GM19438 (cell line): ENCODE measurements at regions not wholly inside any gene's neighbourhood (a gene's known extent, or its start where the extent isn't known, plus 50 kb on each side); places are given as distances from the start of the nearest gene placed in this dataset.
"Not testable (repeated sequence)": the region's sequence is repeated elsewhere in the genome, so short reads cannot be mapped to it uniquely, and the experiment has no call there.

Source experiments
- ATAC-seq: cut with Tn5 transposase; IDR thresholded peaks from one replicate; pipeline ENCODE4 v1.9.1; 2021; ENCODE audit warnings: low read depth; ENCODE audit not compliant: unreplicated experiment

DNA sequence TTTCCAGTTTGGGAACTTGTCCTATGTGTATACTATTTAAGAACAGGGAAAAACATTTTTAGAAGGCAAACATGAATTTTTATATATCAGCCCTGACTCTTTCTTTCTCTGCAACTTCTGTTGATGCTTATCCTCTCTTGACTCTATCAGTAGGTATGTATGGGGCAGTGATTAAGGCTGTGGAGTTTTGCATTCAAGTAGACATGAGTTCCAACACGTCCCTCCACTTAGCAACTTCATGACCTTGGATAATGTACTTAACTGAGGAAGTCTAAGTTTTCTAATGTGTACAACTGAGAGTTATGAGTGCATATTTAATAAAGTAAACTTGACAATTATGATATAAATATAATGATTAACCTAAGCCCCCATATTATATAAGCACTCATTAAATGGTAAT lies 414.6 kb downstream of the TDRD3 start:
- ATAC-seq, result no peak

DNA sequence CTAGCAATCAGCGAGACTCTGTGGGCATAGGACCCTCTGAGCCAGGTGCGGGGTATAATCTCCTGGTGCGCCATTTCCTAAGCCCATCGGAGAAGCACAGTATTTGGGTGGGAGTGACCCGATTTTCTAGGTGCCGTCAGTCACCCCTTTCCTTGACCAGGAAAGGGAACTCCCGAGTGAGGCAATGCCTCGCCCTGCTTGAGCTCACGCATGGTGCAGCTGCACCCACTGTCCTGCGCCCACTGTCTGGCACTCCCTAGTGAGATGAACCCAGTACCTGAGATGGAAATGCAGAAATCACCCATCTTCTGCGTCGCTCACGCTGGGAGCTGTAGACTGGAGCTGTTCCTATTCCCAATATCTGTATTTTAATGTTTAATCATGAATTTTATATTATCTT lies 408.6 kb downstream of the TDRD3 start:
- ATAC-seq, result not testable (repeated sequence)

DNA sequence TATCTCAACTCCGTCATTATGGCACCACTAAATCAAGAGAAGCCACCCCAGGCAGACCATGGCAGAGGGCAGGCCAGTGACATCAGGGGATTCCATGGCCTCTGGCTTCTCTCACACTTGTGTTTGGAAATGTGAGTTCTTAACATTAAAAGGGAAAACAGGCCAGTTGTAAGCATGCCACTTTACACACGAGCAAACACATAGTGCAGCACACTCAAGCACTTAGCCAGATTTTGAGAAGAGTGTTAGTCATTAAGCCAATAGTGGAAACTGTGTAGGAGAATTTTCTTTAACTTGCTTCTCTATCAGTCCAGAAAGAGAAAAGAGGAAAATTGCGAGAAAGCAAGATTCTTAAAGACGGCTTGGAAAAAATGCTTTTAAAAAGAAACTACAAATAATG lies 401.5 kb downstream of the TDRD3 start:
- ATAC-seq, result no peak

DNA sequence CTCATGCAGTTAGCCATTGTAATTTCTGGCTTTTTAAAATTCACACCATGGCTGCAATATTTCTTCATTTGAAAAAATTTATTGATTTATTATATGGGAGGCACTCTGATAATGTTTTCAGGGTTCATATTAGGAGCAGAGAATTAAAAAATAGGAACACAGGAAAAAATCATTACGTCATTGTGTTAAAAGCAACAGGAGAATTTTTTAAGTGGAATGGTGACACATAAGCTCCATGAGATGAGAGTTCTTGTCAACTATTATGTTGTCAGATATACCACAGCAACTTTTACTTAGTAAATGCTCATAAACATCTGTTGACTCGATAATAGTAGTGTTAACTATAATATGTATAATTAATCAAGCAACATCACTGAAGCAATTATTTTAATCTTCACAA lies 400.1 kb downstream of the TDRD3 start:
- ATAC-seq, result no peak

DNA sequence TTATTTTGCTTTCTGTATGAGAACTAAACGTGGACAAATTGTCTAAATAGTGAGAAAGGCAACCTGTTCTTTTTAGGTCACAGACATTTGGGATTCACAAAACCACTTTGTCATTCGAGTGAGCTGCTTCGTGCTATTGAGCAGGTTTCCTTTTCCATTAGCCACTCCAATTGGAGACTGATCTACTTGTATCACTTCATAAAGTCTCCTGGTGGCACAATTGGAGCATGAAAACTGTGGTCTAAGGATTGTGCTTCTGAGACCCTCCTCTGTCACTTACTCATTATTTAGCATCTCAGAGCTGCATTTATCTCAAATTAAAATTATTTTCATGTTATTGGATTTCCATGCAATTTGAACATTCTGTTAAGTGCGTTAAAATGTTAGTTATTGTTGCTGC lies 397.7 kb downstream of the TDRD3 start:
- no peak for ATAC-seq

DNA sequence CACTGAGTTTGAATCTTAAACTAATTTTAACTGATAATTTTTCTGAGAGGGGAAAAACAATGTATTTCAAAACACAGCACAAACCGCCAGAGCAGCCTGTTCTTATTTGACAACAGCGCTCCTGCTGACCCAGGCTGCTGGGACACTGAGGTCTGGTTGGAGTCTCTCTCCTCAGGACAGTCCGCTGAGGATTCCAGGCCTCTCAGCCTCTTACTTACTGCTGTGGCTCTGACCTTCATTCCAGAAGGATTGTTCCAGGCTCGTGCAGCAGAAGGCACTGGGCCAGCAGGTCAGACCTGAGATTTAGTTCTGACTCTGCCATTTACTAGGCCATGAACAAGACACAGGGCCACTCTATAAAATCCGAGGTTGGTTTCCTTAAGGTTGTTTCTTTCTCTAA lies 393.6 kb downstream of the TDRD3 start:
- no peak for ATAC-seq

DNA sequence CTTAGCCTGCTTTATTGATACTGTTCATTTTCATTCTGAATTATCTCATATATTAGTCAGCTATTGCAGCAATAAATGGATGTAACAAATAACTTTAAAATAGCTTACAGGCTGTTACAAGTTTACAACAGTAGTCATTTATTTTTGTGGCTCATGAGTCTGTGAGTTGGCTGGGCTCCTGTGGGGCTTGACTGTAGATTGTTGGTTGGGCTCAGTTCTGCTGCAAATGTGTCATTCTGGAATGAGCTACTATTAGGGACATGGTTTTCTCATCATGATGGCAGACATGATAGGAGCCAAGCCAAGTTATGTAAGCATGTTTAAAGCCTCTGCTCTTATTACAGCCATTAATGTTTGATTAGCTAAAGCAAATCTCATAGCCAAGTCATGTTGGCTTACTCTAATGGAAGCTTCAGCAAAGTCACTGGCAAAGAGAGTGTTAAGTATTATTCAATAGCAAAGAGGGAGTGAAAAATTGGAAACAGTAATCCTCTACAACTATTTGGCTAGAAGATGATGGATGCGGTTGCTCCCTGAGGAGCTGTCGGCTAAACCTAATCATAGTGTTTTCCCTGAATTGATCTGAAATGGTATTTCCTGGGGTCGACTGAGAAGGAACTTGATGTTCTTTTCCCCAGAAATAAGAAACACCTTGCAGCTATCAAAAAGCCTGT lies 391.3 kb downstream of the TDRD3 start:
- ATAC-seq, result no peak

DNA sequence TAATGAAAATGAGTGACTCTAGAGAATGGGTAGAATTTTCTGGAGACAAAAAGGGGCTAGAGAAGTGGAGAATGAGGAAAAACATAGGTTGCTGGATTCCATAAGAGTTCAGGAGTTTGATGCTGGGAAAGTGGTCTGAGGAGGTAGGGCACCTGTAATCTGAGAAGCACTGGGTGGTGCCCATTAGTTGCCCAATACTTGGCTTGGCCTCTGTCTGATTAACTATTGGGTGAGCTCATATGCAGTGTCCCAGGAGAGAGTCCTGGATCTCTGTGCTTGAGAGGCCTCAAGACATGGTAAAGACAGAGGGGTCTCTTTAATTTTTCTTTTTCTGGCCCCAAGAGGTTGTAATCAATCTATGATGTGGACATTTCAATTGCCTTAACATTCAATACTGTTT lies 390.1 kb downstream of the TDRD3 start:
- ATAC-seq, result no peak

DNA sequence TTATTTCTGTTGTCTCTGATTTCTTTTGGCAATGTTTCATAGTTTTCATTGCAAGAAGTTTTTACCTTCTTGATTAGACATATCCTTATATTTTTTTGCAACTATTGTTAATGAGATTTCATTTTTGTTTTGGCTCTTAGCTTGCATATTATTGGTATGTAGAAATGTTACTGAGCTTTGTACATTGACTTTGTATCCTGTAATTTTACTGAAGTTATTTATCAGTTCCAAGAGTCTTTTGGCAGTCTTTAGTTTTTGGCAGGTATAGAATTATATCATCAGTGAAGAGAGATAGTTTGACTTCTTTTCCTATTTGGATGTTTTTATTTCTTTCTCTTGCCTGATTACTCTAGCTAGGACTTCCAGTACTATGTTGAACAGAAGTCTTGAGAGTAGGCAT lies 375.7 kb downstream of the TDRD3 start:
- no peak for ATAC-seq

DNA sequence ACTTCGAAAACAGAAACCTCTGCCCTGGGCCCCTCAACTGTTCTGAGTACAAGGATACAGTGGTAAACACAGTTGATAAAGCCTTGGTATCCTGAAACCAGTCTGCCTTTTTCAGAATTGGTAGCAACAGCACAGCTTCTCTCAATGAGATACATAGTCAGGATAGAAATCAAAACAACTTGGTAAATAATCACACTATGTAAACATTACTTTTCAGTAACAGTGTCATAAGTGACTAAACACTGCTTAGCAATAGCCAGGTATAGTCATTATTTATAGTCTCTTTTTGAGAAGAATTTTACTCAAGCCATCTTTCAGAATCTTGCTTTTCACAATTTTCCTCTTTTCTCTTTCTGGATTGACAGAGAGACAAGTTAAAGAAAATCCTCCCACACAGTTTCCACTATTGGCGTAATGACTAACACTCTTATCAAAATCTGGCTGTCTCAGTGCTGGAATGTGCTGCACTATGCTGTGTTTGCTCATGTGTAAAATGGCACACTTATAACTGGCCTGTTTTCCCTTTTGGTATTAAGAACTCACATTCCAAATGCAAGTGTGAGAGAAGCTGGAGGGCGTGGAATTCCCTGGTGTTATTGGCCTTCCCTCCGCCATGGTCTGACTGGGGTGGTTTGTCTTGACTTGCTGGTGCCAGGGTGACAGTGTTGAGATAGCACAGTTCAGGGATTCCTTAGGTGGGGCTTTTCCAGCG lies 368.8 kb downstream of the TDRD3 start:
- no peak for ATAC-seq

DNA sequence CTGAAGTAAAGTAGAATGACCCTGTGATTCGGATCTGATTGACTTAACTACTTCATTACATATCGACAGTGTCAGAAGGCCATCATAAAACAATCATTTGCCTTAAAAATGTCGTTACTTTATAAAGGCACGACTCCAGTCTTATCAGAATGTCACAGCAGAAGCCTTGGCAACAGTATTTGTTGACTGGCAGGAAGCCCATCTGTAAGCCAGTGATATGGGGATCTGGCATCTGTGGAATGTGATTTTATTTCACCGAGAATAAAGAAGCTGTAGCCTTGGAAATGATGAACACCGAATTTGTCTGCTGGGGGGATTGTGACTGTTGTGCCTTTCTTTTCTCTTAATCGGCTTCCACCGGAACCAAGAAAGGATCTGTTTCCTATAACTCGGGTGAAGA lies 362.5 kb downstream of the TDRD3 start:
- no peak for ATAC-seq

DNA sequence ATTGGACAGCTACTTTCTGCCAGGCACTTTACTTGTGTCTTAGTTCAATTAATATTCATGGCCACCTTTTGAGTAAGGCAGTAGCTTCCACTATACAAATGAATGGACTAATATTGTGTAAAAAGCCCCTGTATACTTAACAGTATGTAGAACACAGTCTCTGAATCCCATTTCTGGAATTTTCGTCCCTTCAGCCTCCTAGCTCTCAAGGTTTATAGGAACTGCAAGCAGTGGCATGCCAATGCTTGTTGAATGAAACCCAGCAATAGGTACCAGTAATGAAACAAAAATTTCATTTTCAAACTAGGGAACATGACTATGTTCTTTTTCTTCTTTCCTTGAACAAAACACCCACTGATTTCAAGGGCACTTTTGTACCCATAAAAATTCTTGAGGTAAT lies 361.6 kb downstream of the TDRD3 start:
- no peak for ATAC-seq

DNA sequence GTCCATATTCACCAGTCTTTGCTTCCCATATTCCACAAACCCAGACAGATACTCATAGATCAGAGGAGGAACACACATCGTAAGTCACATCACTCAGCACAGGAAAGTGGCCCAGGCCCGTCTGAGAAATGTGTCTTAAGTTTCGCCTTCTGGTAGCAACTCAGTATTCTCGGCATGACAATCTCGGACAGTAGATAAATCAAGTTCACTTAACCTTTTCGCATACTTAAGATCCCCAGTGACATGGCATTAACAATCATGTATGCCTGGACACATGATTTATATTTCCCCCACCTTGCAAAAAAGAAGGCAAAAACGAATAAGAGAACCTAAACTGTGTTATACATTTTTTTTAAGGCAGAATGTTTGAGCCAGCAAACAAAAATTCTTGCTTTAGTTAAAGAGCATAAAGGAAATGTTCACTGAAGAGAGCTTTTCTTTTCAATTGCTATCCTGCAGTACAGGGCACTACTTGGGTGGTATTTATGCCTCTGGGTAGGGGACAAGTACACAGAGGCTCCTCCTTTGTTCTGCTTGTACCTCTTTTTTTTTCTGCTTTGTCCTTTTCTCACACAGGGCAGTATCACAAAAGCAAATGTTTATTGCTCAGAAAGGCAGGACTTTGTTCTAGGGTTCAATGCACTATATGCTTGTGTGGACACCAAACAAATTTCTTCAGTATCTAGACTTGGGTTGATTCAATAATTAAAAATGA lies 360.6 kb downstream of the TDRD3 start:
- no peak for ATAC-seq

DNA sequence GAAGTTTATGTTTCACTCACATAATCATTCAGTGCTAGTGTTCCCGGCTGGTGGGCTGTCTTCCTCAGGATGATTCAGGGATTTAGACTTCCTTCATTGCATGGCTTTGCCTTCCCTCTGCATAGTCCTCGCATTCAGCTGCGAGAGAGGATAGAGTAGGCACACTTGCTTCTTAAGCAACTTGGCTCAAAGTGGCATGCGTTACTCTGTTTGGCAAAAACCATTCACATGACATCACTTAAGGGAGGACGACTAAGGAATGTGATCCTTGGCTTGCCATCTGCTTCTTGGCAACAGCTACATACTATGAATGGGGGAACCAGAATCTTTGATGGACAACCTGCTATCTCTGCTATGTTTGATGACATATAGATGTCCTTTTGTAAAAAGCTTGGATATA lies 359.3 kb downstream of the TDRD3 start:
- no peak for ATAC-seq

DNA sequence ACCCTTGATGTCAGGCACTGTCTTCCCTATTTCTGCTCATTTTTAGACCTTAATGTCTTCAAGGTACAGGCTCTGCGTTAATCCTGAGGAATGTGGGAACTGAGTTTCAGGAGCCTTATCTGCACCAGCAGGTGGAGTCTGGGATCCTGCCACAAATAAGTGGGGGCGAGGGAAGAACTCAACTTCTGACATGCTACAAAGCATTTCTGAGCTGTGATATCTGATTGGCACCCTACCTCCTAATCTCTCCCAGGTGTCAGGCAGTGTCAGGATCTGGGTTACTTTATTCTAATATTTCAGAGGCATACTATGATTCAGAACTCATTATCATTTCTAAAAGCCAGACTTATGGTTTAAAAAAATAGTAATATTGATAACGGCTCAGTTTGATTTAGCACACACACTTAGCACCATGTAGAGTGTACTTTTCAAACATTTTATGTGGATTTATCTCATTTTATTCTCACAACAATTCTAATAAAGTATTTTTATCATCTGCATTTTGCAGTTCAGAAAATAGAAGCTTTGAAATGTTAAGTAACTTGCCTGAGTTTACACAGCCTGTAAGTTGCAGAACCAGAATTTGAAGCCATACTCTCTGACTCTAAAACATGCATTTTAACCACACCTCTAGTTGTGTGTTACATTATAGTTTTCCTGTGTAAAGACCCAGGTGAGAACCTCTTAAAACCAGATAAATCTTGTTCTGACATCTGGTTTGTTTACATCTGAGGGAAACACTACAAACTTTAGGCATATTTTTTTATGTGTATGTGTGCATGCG lies 358.6 kb downstream of the TDRD3 start:
- no peak for ATAC-seq

DNA sequence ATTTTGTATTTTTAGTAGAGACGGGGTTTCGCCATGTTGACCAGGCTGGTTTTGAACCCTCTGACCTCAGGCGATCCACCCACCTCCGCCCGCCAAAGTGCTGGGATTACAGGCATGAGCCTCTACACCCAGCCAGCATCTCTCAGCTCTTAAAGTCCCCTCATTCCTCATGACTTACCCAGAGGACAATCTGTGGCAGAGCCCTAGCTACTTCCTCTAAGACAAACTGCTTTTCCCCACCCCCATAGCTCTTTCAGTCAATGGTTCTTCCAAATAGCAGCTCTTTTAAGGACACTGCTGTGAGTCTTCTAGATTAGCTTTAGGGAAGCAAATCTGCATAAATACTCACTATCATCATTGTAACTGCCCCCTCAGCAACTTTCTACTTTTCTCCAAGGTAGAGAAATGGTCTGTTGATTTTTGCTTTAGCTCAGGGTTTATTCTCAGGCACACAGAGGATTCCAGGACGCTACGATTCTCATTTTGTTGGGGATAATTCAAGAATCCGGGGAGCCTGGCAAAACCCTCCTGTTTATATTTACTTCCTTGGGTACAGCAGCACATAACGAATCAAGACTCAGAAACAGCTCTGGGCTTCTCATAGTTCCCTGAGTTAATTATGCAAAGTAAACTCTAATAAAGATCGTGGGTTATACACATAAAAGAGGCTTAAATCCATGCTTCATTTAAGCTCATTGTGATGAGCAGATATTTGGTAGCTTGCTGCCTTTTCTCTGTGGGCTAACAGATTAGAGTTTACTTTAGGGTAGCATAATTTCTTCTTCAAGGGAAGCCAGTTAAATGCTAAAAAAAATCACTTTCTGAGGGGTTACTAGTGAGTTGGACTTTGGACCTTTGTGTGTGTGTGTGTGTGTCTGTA lies 357.4 kb downstream of the TDRD3 start:
- no peak for ATAC-seq

DNA sequence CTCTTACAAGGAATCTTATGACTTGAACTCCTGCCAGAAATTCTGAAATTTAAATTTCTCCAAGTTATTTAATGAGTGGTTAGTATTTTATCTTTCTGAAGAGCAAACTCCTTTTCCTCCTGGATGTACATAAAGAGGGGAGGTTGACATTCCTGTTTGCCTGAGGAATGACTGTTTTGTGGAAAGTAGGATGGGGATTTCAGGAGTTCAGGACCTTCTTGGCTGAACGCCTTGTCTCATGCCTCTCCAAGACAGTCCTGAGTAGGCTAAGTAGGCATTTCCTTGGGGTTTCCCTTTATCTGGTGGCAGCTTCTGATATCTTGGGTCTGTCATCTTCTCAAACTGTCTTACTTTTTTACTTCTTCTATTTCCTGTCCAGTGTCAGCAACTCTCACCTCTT lies 356.6 kb downstream of the TDRD3 start:
- ATAC-seq, result no peak

DNA sequence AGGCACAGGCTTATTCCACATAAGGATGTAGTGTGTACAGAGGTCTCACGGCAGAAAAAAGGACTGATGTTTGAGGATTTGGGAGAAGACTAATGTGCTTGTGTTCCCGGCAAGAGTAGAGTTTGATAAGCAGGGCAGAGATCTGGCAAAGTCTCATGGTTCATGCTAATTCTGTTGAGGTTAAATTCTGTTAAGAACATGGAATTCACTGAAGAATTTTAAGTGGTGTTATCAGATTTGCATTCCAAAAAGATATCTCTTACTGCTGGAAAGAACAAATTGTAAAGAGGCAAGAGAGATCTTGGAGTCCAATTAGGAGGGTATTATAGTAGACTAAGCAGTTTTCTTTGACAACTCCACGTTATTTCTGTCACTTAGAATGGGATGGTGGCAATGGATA lies 348.3 kb downstream of the TDRD3 start:
- no peak for ATAC-seq

DNA sequence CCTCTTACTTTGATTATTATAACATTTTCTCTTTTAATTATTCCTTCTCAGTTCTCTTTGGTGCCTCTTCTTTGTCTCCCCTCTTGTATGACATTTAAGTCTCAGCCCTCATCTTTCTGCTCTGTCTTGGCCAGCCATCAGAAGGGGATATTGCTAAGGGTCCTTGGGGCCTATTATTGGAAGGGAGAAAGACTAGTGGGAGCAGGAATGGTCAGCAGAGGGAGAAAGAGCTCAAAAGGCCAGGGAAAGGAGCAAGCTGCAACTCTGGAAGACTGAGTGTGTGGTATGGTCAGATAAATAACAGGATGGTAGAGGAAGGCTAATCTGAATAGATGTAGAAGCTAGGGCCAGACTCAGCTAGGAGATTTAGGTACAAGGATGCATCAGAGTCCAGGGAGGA lies 336.9 kb downstream of the TDRD3 start:
- no peak for ATAC-seq

DNA sequence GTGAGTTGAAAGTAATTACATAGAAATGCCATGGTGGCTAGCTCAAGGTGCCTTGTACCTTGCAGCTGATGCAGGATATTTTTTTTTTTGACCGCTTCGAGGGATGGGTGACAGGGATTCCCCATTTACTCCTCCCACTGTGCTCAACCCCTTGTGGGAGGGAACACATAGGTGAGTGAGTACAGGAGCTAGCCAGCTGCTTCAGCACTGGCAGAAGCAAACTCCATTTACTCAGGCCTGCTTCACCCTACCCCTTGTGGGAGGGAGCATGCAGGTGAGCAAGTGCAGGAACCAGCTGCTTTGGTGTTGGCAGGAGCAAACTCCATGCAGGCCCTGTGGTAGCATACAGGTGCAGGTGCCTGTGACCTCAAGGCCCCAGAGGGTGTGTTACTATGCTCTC lies 330.1 kb downstream of the TDRD3 start:
- ATAC-seq, result no peak
